HG03045 (cell line): ENCODE measurements at regions not wholly inside any gene's neighbourhood (a gene's known extent, or its start where the extent isn't known, plus 50 kb on each side); places are given as distances from the start of the nearest gene placed in this dataset.
"Not testable (repeated sequence)": the region's sequence is repeated elsewhere in the genome, so short reads cannot be mapped to it uniquely, and the experiment has no call there.

ENCODE experiments used
- ATAC-seq: cut with Tn5 transposase; IDR thresholded peaks from one replicate; pipeline ENCODE4 v1.9.1; 2021; ENCODE audit warnings: mild to moderate bottlenecking, moderate library complexity; ENCODE audit not compliant: unreplicated experiment

DNA sequence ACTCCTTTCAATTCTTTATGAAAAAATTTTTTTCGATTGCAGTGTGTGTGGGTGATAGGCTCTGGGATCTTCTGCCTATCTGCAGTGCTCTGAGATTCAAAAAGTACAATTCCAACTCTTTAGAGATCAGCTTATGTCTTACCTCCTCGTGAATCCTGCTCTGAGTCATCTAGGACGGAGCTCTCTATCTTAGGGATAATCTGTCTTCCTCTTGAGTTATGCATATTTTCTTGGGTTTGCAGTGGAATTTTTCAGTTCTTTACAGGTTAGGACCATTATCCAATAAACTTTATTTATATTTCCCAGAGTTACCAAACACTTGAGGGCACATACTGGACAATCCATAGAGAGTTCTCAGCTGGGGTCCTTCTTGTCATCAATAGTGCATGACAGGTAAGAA is 428.6 kb downstream of the ACTR3B start:
- no peak for ATAC-seq

DNA sequence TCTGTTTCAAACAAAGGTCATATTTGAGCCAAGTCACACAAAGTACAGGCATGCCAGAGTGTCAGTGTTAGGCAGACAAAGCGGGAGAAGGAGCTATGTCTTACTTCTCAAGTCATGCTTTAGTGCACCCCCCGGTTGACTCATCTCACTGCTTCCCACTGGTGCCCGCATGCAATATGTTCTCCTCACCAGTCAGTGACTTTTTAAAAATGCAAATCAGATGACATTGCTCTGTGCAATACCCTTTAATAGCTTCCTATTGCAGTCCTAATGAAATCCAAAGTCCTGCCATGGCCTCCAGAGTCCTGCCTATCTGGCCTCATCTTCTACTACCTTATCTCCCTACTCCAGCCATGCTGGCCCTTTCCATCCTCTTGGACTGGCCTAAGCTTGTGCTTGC is 429.1 kb downstream of the ACTR3B start:
- no peak for ATAC-seq

DNA sequence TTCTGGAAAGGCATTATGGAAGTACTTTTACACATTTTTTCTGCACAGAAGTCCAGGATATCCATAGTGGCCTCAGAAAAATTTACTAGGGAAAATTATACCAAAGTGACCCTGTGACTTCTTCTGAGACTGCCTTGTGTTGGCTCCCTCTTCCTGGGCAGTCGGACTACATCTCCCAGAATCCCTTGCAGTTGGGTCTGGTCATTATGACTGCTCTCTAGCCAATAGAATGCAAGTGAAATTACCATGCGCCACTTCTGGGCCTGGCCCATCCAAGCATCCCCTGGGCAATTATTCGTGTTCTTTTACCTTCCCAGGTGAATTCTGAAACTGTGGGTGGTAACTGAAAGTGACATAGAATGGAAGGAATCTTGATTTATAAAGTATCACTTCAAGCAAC is 430.9 kb downstream of the ACTR3B start:
- ATAC-seq, result no peak

DNA sequence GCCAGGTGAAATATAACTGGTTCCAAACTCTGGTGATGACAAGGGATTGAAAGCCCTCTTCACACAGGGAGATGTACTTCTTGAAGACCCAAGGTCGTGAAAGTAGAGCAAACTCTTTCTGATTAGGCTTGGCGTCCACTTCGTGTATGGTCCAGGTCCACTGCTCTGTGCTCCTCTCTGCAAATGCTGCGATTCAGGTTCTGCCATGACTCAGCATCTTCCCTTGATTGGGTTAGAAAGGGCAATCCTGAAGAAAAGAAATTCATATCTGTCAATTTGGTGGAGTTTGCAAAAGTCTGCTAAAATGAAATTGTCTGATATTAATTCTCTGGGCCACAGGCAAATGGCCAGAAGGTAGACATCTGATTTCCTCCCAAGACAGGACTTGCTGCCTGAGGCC is 431.4 kb downstream of the ACTR3B start:
- no peak for ATAC-seq

DNA sequence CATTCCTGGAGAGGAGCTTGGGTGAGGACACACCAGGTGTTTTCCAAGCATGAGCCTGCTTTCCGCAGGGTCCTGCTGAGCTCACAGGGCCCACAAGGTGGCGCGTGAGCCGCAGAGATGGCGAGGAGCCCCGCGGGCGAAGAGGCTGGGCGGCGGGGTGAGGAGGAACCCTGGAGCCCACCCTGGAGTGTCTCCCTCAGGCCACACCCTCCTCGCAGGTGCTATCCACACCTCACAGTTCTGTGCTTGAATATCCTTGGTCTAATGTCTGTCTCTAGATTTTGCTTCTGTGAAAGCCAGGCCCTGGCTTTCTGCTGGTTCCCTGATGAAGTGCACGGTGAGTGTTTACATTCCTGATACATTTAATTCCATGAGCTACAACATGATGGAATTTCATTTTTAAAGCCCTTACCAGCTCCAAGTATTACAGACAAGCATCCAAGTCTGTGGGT is 433.6 kb downstream of the ACTR3B start:
- no peak for ATAC-seq

DNA sequence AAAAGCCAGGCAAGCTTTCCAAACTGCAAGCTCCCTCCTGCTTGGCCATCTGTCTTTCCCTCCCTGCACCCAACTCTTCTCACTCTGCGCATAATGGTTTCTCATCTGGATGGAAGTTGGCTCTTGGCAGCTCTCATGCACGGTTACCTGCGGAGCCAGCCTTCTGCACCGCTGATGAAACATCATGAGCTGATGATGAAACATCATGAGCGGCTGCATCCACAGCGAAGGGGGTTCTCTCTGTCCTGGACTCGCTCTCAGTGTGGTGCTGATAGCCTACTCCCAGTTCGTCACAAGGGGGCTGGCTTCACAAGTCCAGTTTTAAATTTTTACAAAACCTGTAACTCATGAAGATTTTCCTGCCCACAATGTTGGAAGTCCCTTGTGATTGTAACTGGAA is 457.5 kb downstream of the ACTR3B start:
- no peak for ATAC-seq

DNA sequence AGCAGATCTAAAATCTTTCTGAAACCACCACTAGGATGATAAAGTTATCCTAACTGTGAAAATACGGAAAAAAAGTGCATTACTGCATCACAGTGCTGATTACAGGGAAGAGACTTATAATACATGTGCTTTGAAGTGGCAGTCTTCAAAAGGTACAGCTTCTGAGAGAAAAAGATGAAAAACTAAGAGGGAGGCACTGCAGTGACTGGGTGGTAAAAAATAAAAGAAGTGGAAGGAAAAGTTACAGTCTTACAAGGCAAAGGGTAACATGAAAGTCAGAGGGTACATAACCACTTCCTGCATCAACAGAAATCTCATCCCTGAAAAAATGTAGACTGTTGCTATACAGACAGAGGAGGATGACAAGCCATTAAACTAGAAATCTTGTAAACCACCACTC is 465.3 kb downstream of the ACTR3B start:
- no peak for ATAC-seq

DNA sequence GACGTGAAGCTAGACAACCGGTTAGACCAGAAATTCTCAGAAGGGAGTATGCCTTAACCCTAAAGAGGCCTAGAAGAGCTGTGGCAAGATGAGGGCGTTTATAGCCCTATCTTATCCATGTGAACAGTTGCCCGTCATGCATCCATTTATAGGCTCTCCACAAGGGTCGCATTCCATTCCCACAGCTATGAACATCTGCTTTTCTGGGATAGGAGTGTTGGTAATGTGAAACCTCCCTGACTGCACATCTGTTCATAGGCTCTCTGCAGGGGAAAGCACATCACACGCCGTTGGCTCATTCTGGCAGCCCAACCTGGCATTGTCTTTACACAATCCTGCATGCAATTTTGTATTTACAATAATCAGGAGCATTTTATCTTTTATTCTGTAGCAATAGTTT is 485.6 kb downstream of the ACTR3B start:
- not testable (repeated sequence) for ATAC-seq

DNA sequence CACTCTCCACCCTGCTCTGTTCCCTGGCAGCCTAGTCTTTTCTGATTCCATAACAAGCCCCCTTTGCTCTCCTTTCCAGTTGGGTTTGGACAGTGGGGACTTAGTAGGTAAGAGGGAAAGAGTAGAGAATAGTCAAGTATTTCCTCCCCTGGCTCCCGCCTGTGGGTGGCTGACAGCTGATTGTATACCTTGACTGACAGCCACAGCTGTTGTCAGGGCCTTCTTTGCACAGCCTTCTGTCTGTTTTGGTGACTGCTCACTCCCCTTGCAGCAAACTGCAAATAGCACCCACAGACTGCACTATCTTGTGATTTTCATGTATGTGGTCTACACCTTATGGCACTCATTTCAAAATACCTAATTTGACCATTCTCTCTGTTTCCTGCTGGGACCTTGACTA is 486.3 kb downstream of the ACTR3B start:
- no peak for ATAC-seq

DNA sequence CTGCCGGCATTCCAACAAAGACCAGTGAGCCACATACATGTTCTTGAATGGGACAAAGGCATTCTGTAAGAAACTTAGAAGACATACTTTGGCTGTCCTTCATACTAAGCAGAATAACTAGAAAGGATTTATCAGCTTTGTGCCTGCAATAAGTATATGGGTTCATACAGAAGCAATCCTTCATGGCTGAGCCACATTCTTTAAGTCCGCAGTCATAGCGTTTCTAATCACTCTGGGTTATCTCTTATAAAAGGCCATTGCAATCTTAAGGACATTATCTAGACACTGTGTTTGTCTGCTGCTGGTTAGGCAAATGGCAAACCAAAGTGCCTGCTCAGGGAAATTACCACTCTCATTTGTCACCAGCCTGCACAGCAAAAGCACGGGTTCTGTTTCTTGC is 488.4 kb downstream of the ACTR3B start:
- ATAC-seq, result no peak

DNA sequence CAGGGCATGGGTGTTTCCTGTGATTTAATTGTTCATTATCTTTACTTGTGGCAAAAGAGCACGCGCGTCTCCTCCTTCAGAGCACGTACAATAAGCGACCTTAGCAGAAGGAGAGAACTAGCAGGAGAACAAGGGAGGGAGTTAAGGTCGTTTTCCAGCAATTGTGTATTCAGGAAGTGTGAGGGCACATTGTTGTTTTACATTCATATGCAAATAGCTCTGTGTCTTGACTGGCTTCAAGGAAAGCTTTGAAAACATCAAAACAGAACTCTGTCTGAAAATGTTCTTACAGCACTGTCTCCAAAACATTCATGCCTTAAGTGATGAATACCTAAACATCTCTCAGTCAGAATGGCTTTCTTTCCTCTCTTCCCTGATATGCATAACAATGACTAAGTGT is 499.1 kb downstream of the ACTR3B start:
- no peak for ATAC-seq

DNA sequence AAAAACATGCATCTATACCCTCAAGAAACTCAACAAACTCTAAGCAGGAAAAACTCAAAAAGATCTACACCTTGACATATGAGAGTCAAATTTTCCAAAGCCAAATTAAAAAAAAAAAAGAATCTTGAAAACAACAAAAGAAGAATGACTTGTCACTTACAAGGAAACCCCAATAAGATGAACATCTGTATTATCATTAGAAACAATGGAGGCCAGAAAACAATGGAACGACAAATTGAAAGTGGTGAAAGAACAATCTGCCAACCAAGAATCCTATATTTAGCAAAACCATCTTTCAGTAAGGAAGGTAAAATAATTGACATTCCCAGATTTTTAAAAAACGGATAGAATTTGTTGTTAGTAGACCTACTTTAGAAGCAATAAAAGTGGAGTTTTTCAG is 516.8 kb downstream of the ACTR3B start:
- no peak for ATAC-seq

DNA sequence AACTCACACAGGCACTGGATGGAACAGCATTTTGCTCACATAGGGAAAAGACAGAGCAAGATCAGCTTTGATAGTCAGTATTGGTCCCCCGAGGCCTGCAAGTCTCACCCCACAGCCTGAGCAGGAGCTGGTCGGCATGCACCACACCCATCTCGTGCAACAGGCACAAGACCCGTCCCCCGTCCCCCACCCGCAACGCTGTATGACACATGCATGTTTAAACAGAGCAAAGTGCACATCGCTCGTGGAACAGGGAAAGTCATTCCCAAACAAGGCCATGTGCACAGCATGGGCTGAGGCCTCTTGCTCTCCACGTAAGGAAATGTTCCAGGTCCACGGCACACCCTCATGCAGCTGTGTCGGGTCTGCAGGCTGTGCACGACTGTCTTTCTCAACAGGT is 527.2 kb downstream of the ACTR3B start:
- no peak for ATAC-seq

DNA sequence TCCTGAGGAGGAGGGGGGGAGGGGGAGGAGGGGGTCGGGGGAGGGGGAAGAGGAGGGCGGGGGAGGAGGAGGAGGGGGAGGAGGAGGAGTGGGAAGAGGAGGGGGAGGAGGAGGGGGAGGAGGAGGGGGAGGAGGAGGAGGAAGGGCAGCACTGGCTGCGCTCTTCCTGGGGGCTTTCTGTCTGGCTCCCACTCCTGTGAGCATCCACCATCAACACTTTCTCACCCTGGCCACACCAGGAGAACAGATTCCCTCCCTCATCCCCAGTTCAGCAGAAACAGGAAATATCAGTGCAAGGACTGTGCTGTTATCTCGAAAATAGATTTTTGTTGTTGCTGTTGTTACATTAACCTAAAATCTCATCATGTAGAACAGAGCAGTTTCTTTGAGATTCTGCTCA is 530.5 kb downstream of the ACTR3B start:
- ATAC-seq, result no peak

DNA sequence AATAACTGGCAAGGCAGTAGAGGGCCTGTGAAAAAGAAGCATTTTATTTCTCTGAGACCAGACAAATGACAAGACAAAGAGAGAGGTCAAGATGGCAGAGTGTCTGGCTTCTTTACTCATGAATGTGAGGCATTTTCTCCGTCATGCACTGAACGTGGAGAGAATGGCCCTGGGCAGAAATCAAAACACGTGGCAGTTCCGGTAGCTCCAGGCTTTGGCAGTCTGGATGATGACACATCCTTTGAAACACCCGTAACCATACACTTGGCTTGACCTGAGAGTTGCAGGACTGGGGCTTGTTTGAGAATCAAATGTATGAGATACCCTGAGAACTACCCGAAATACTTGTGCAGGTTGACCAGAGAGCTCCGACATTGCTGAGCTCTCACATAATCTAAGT is 537.6 kb downstream of the ACTR3B start:
- no peak for ATAC-seq

DNA sequence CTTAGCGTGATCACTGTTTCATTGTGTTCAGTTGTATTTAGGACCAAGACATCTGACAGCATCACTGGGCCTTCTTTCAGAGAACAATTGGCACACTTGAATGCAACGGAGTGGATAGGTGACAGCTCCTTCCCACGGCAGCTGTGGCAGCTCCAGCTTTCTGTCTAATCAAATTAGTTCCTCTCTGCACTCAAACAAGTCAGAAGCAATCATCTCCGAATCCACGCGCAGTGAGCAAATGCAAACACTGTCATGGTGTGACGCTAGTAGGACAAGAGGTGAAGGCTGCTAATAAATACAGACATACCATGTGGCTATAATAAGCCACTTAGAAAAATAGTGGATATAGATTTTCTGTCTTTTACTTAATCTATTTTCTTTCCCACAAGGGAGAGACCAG is 542.4 kb downstream of the ACTR3B start:
- ATAC-seq, result no peak

DNA sequence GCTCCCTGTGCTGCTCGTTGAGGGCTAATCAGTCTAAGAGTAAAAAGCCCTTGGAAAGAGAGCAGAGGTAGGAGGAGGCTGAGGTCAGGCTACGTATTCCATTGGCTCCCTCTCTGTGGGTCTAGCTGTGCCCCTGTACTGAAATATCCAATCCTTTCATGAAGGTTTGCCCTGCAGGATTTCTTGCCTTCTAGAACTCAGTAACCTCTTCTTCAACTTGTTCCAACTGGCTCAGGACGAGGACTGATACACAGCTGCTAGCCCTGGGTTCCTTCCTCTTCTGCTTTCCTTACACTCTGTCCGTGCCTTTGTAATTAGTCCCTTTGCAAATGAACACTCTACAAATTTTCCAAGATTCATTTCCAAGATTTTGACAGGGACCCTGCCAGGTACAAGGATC is 560.5 kb downstream of the ACTR3B start:
- no peak for ATAC-seq

DNA sequence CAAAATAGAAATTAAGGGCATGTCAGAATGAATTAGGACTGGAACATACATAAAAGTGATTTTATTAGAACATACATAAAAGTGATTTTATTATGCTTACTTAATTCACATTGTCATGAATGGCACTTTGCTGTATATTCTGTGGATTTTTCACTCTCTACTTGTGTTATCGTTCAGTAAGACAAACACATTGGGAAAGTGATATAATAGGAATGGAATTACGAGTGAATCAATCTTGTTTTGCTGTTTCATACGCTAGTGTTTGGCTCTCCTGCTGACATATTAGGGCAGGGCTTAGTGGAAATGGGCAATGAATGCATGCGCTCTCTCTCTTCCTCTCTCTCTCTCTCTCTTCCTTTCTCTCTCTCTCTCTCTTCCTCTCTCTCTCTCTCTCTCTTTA is 561.1 kb downstream of the ACTR3B start:
- no peak for ATAC-seq

DNA sequence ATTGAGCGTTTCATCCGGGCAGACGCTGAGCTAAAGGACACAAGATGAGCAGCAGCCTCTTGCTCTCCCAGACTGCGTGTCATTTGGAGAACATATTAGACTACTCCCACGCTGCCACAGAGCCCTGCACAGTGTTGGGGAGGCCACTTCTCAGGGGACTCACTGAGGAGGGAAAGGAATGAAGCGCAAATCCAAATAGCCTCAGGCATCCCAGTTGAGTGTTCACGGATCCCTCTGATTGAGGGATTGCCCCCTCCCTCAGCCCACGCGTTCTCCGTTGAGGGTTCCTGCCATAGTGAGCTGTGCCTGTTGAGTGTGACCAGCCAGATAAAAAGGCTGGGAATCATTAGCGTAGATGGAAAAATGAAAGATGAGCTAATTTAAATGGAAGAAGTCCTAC is 563.4 kb downstream of the ACTR3B start:
- no peak for ATAC-seq

DNA sequence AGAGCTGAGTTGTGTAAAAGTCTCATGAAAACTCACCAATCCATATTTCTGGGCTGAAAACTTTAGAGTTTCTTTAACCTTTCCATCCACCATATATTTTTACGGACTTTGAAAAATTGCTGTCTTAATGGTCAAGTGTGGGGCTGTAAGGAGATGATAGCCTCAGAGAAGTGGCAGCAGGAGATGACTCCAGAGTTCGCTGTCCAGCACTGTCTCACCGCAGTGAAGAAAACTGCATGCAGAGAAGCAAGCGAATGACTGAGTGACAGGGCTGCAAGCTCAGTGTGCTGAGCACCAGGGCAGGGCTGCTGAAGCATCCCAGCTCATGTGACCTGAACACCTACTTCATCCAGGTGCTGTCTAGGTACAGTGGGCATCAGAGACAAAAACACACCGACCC is 564.5 kb downstream of the ACTR3B start:
- ATAC-seq, result no peak

DNA sequence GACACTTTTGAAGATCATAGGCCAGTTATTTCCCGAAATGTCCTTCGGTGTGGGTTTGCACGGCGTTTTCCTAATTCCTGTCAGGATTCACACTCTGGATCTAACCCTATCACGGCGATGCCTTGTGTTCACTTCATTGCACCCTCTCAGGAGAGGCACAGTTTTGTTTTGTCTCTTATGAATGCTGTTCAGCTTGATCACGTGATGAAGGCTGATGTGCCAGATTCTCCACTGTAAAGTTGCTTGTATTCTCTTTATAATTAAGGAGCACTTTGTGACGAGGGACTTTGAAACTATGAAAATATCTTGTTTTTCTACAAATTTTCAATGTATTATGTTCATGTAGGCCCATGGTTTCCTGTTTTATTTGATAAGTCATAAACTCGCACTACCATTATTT is 568.1 kb downstream of the ACTR3B start:
- ATAC-seq, result no peak

DNA sequence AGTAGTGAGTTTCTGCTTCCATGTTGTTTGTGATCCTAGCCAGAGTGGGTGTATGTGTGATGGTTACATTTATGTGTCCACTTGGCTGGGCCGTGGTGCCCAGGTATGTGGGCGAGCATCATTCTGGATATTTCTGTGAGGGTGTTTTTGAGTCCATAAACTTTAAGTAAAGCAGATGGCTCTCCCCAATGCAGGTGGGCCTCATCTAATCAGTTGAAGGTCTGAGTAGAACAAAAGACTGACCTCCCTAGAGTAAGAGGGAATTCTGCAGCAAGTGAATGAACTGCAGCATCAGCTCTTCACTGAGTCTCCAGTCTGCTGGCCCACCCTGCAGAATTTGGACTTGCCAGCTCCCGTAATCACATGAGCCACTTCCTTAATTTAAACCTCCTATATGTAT is 571.9 kb downstream of the ACTR3B start:
- no peak for ATAC-seq

DNA sequence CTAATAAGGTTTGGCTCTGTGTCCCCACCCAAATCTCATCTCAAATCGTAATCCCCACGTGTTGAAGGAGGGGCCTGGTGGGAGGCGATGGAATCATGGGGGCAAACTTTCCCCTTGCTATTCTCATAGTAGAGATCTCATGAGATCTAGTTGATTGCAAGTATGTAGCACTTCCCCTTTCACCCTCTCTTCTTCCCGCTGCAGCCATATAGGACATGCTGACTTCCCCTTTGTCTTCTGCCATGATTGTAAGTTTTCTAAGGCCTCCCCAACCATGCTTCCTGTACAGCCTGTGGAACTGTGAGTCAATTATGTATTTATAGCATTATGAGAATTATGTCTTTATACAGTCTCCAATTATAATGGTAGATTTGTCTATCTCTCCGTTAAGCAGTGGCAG is 594.5 kb downstream of the ACTR3B start:
- ATAC-seq, result no peak

DNA sequence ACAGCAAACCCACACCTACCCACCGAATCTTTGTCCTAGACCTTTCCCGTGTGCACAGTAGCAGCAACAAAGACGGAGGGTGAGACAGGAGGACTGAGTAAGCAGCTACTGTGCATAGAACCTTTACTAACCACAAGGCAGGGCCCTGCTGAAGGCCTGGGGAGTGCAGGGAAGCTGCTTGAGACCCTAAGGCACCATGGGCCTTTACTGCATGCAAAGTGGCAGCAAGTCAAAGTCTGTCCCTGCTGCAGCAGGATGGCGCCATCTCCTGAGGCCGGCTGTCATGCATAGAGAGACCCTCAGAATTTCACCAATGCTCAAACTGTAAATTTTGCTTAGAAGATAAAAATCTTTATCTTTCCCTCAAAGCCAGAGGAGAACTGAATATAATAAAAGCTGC is 610.5 kb downstream of the ACTR3B start:
- ATAC-seq, result no peak
